ENCODE measurements at regions not wholly inside any gene's neighbourhood (a gene's known extent, or its start where the extent isn't known, plus 50 kb on each side); places are given as distances from the start of the nearest gene placed in this dataset.

- peak; percentile 12 for DNase-seq
These were observed 567.0 kb upstream of the ZEB2 start for GRCh38 chr2:145086910-145087309.

- DNase-seq, result peak; percentile 58
These were observed 565.7 kb upstream of the ZEB2 start for GRCh38 chr2:145085612-145086011.

GRCh38 chr2:145080426-145080825 lies 560.5 kb upstream of the ZEB2 start:
- no peak for DNase-seq

- no peak for DNase-seq
These were observed 559.7 kb upstream of the ZEB2 start for GRCh38 chr2:145079641-145080040.

GRCh38 chr2:145078923-145079322 lies 559.0 kb upstream of the ZEB2 start:
- no peak for DNase-seq

- DNase-seq, result no peak
These were observed 556.2 kb upstream of the ZEB2 start for GRCh38 chr2:145076085-145076484.

- DNase-seq, result no peak
These were observed 555.6 kb upstream of the ZEB2 start for GRCh38 chr2:145075454-145076062.

GRCh38 chr2:145070703-145071102 lies 550.8 kb upstream of the ZEB2 start:
- DNase-seq, result no peak

- no peak for DNase-seq
These were observed 548.6 kb upstream of the ZEB2 start for GRCh38 chr2:145068509-145068908.

- DNase-seq, result no peak
These were observed 547.7 kb upstream of the ZEB2 start for GRCh38 chr2:145067549-145068030.

- no peak for DNase-seq
These were observed 547.1 kb upstream of the ZEB2 start for GRCh38 chr2:145066856-145067548.

GRCh38 chr2:145066151-145066661 lies 546.3 kb upstream of the ZEB2 start:
- DNase-seq, result peak; percentile 7

GRCh38 chr2:145065342-145065741 lies 545.4 kb upstream of the ZEB2 start:
- DNase-seq, result no peak

- no peak for DNase-seq
These were observed 544.6 kb upstream of the ZEB2 start for GRCh38 chr2:145064511-145064910.

- DNase-seq, result no peak
These were observed 541.0 kb upstream of the ZEB2 start for GRCh38 chr2:145060876-145061275.

GRCh38 chr2:145059914-145060313 lies 540.0 kb upstream of the ZEB2 start:
- DNase-seq, result no peak

GRCh38 chr2:145059343-145059742 lies 539.4 kb upstream of the ZEB2 start:
- no peak for DNase-seq

- no peak for DNase-seq
These were observed 538.5 kb upstream of the ZEB2 start for GRCh38 chr2:145058457-145058856.

- DNase-seq, result no peak
These were observed 535.7 kb upstream of the ZEB2 start for GRCh38 chr2:145055651-145056050.

GRCh38 chr2:145050134-145050533 lies 530.2 kb upstream of the ZEB2 start:
- DNase-seq, result no peak

- no peak for DNase-seq
These were observed 529.6 kb upstream of the ZEB2 start for GRCh38 chr2:145049475-145049874.

- no peak for DNase-seq
These were observed 527.6 kb upstream of the ZEB2 start for GRCh38 chr2:145047554-145047953.

GRCh38 chr2:145044491-145044890 lies 524.6 kb upstream of the ZEB2 start:
- peak; percentile 61 for DNase-seq

GRCh38 chr2:145043399-145043834 lies 523.5 kb upstream of the ZEB2 start:
- no peak for DNase-seq
